Thoracic aorta (tissue), 2 donors: ENCODE measurements at regions not wholly inside any gene's neighbourhood (a gene's known extent, or its start where the extent isn't known, plus 50 kb on each side); places are given as distances from the start of the nearest gene placed in this dataset.
"Not testable (repeated sequence)": the region's sequence is repeated elsewhere in the genome, so short reads cannot be mapped to it uniquely, and the experiment has no call there.

Experiments used
- ATAC-seq: fragments of 150-250 bp; one replicate; pipeline ENCODE4 v1.8.0; 2017; ENCODE audit warnings: low read depth; ENCODE audit not compliant: insufficient number of reproducible peaks, low FRiP score
- DNase-seq: peaks from one replicate; pipeline ENCODE4 v3.0.0-alpha.2; 2020; ENCODE audit warnings: low spot score
- H3K27ac ChIP-seq, 2 donors: fragments of 200-600 bp; sonication (generic); 1 replicate in 1 of 2; 2 replicates in 1 of 2; pipeline ENCODE4 v1.5.1; 2016; ENCODE audit warnings: mild to moderate bottlenecking in 2 of 2, moderate library complexity in 2 of 2
- H3K27me3 ChIP-seq: fragments of 200-600 bp; sonication (generic); replicated peaks from 2 replicates; pipeline ENCODE4 v1.6.0; 2016; ENCODE audit warnings: mild to moderate bottlenecking; ENCODE audit not compliant: insufficient read depth
- H3K36me3 ChIP-seq: fragments of 200-600 bp; sonication (generic); one replicate; pipeline ENCODE4 v1.5.1; 2016
- H3K4me1 ChIP-seq, 2 donors: fragments of 200-600 bp; sonication (generic); 1 replicate in 1 of 2; 2 replicates in 1 of 2; pipeline versions ENCODE4 v1.5.1 to v1.6.0; 2016; ENCODE audit warnings: low read depth in 2 of 2, mild to moderate bottlenecking in 1 of 2; ENCODE audit not compliant: control insufficient read depth in 1 of 2
- H3K4me3 ChIP-seq: fragments of 200-600 bp; sonication (generic); 2 replicates; pipeline ENCODE4 v1.5.1; 2016; ENCODE audit warnings: mild to moderate bottlenecking
- H3K9me3 ChIP-seq: fragments of 200-600 bp; sonication (generic); 2 replicates; pipeline ENCODE4 v1.5.1; 2016
- CTCF ChIP-seq: fragments of 200-600 bp; sonication (generic); IDR thresholded peaks from one replicate; pipeline ENCODE4 v1.5.1; 2019; ENCODE audit warnings: antibody characterized with exemption

GRCh38 chr9:110131499-110131898, 76.5 kb downstream of the C9orf152 start:
- TF ChIP-seq CTCF: no peak
- peaks cover 35 to 85% of the 10 kb centered on the region in 2 donors for H3K4me1 ChIP-seq
- no peaks in the 10 kb centered on the region for H3K27me3 ChIP-seq
- ATAC-seq: no peak
- H3K4me3 ChIP-seq: no peak overlapping the region
- DNase-seq: no peak
- H3K36me3 ChIP-seq: peaks cover 4% of the 10 kb centered on the region
- peak overlapping the region; percentile 93 to 96 for H3K27ac ChIP-seq
- H3K9me3 ChIP-seq: no peaks in the 10 kb centered on the region

- peak overlapping the region; percentile 25 to 96 for H3K27ac ChIP-seq
- H3K4me3 ChIP-seq, ATAC-seq, H3K27me3 ChIP-seq, DNase-seq, H3K9me3 ChIP-seq: not testable (repeated sequence)
- peaks cover 15% of the 10 kb centered on the region for H3K36me3 ChIP-seq
- peaks cover 29 to 86% of the 10 kb centered on the region in 2 donors for H3K4me1 ChIP-seq
Observed at GRCh38 chr9:110132531-110132930, 75.4 kb downstream of the C9orf152 start.

GRCh38 chr9:110133059-110133458, 74.9 kb downstream of the C9orf152 start:
- H3K27ac ChIP-seq: peak overlapping the region; percentile 11 to 26
- DNase-seq (no peak), ATAC-seq (no peak)
- no peaks in the 10 kb centered on the region for H3K9me3 ChIP-seq
- TF ChIP-seq CTCF: no peak
- no peaks in the 10 kb centered on the region for H3K27me3 ChIP-seq
- H3K4me1 ChIP-seq: peaks cover 24 to 85% of the 10 kb centered on the region in 2 donors
- no peak overlapping the region for H3K4me3 ChIP-seq
- peaks cover 20% of the 10 kb centered on the region for H3K36me3 ChIP-seq

DNA sequence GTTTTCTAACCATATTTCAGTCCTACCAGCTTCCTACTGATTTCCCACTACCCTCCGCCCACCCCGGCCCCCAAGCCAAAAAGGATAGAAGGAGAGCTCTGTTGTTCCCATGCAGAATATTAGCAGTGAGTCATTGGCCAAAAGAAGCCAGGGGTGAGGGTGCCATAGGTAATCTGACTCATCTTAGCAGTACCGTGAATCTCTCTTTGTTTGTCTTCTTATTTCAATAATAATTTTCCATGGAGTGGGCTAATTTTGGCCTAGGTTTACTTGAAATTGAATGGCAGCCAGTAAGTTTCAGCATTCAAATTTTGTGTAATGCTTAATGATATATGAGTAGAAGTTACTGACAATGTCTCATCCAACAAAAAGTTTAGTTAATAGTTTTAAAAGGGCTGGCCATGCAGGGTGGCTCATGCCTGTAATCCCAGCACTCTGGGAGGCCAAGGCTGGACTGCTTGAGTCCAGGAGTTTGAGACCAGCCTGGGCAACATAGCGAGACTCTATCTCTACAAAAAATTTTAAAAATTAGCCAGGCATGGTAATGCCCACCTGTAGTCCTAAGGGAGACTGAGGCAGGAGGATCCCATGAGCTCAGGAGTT, 74.2 kb downstream of the C9orf152 start:
- DNase-seq: no peak
- Histone ChIP-seq H3K27me3 (no peaks in the 10 kb centered on the region), H3K36me3 (peaks cover 26% of the 10 kb centered on the region), H3K9me3 (no peaks in the 10 kb centered on the region), H3K4me1 (peaks cover 21 to 84% of the 10 kb centered on the region in 2 donors), H3K27ac (peak overlapping the region in 1 of 2 donors; percentile 26), H3K4me3 (no peak overlapping the region)
- no peak for TF ChIP-seq CTCF
- no peak for ATAC-seq

DNA sequence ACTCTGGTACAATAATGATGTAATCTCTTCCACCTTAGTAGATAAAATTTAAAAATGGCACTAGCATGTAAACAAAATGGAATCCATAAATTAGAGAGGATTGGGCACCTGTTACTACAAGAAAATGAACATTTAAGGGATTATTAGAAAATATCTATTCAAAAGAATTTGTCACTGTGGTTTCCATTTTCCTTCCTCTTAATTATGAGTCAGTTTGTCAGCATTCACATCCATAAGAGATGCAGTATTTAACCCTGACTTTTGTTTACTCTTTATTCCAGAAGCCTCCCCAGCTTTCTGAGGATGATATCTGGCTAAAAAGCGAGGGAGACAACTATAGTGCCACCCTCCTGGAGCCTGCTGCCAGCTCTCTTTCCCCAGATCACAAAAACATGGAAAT, 72.1 kb downstream of the C9orf152 start:
- no peak for ATAC-seq
- DNase-seq: no peak
- H3K27ac ChIP-seq: no peak overlapping the region
- H3K4me1 ChIP-seq: peaks cover 13 to 84% of the 10 kb centered on the region in 2 donors
- no peak overlapping the region for H3K4me3 ChIP-seq
- no peaks in the 10 kb centered on the region for H3K9me3 ChIP-seq
- TF ChIP-seq CTCF: no peak
- H3K27me3 ChIP-seq: no peaks in the 10 kb centered on the region
- peaks cover 28% of the 10 kb centered on the region for H3K36me3 ChIP-seq

DNA sequence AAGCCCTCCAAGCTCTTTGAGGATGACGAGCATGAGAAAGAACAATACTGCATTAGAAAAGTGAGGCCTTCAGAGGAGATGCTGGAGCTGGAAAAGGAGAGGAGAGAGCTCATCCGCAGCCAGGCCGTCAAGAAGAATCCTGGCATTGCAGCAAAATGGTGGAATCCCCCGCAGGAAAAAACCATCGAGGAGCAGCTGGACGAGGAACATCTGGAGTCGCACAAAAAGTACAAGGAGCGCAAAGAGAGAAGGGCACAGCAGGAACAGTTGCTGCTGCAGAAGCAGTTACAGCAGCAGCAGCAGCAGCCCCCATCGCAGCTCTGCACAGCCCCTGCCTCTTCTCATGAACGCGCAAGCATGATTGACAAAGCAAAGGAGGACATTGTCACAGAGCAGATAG, 71.2 kb downstream of the C9orf152 start:
- DNase-seq: no peak
- Histone ChIP-seq H3K27me3 (no peaks in the 10 kb centered on the region), H3K4me3 (no peak overlapping the region), H3K9me3 (no peaks in the 10 kb centered on the region), H3K4me1 (peaks cover 21 to 84% of the 10 kb centered on the region in 2 donors), H3K36me3 (peaks cover 28% of the 10 kb centered on the region), H3K27ac (no peak overlapping the region)
- no peak for ATAC-seq
- no peak for TF ChIP-seq CTCF
